ENCODE measurements at regions not wholly inside any gene's neighbourhood (a gene's known extent, or its start where the extent isn't known, plus 50 kb on each side); places are given as distances from the start of the nearest gene placed in this dataset.

GRCh38 chr7:41573862-41574261 lies 129.0 kb downstream of the INHBA start:
- TF ChIP-seq EZH2 (IDR thresholded peaks at IDR 0.05; ENCODE audit: borderline replicate concordance, control insufficient read depth, low read depth, low read length) (no peak), CTCF (IDR thresholded peaks at IDR 0.05 in 2 of 3, conservative IDR thresholded peaks at IDR 0.05 in 1 of 3; ENCODE audit: control insufficient read depth in 2 of 3, extremely low read depth in 1 of 3, insufficient read depth in 1 of 3, low read depth in 3 of 3, low read length in 3 of 3) (no peak), NBN (IDR thresholded peaks at IDR 0.05) (no peak)

Measured in GM12878 (cell line).